ENCODE measurements at regions not wholly inside any gene's neighbourhood (a gene's known extent, or its start where the extent isn't known, plus 50 kb on each side); places are given as distances from the start of the nearest gene placed in this dataset.
A peak's percentile ranks its signal among the peaks of the same experiment; 100 is the strongest.

DNA sequence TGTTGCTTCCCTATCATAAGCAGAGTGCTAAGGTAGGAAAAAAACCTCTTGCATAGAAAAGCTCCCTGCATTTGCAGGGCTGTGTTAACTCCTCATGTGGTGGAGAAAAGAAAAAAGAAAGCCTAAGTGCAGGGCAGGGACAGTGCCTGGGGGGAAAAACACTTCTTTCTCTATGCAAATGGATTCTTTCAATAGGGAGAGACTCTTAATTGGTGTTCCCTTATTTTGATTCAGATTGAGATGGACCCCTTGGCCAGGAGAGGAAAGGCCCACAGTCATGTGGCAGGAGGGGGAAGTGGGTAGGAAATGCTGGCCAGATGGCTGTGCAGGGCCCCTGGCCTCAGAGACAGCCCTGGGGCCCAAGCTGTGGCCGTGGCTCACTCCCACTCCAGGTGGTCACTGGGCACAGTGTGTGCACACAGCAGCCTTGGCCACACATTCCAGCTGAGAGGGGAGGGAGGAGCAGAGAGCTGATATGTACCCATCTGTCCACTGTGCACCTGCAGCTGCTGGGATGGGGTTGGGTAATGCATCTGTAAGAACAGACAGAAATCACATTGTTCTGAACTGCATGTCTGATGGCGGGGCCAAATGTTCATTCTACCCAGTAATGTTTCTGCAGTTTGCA is 410.4 kb downstream of the DSC3 start:
- peaks cover 3% of the 10 kb centered on the region for H3K27me3 Mint-ChIP-seq (ENCODE audit: low read depth)
- DNase-seq (ENCODE audit: low spot score): peak; percentile 41
- no peaks in the 10 kb centered on the region for H3K36me3 Mint-ChIP-seq (ENCODE audit: low read depth)
- H3K27ac Mint-ChIP-seq (ENCODE audit: unreplicated experiment): no peak overlapping the region
- H3K9me3 Mint-ChIP-seq (ENCODE audit: low read depth): peaks cover 7% of the 10 kb centered on the region
- no peaks in the 10 kb centered on the region for H3K4me1 Mint-ChIP-seq (ENCODE audit: low read depth)
- no peak overlapping the region for H3K4me3 Mint-ChIP-seq (ENCODE audit: unreplicated experiment)
- no peak for TF ChIP-seq CTCF (IDR thresholded peaks at IDR 0.05)

- Mint-ChIP-seq H3K27ac (ENCODE audit: unreplicated experiment) (no peak overlapping the region), H3K9me3 (ENCODE audit: low read depth) (no peaks in the 10 kb centered on the region)
These were observed 416.6 kb downstream of the DSC3 start for GRCh38 chr18:30625961-30626360.

DNA sequence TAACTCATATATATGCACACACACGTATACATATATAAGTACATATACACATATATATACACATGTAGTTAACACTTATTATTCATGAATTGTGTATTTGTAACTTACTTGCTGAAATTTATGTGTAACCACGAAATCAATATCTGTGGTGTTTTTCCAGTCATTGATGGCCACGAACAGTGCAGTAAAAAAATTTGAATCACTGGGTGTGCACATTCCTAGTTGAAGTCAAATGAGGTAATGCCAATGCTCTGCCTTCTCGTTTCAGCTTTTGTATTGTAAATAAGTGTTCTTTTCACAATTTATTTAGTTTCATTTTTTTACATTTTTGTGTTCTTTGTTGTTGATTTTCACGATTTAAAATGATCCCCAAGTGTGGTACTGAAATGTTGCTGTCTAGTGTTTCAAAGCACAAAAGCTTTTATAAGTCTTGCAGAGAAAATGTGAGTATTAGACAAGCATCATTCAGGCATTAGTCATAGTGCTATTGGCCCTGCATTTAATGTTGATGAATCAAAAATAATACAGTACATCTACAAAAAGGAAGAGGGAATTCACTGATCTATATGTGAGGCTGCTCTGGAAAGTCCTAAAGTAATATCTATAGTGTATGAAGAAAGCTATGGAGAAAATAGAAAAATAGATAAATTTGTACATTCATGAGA is 419.0 kb downstream of the DSC3 start:
- Mint-ChIP-seq H3K4me1 (ENCODE audit: low read depth) (peaks cover 11% of the 10 kb centered on the region), H3K4me3 (ENCODE audit: unreplicated experiment) (no peak overlapping the region), H3K36me3 (ENCODE audit: low read depth) (no peaks in the 10 kb centered on the region), H3K9me3 (ENCODE audit: low read depth) (no peaks in the 10 kb centered on the region), H3K27ac (ENCODE audit: unreplicated experiment) (no peak overlapping the region), H3K27me3 (ENCODE audit: low read depth) (peaks cover 2% of the 10 kb centered on the region)
- TF ChIP-seq CTCF (IDR thresholded peaks at IDR 0.05): no peak
- DNase-seq (ENCODE audit: low spot score): no peak

More at GRCh38 chr18:30625961-30626360, 416.6 kb downstream of the DSC3 start:
- TF ChIP-seq CTCF (IDR thresholded peaks at IDR 0.05): no peak
- Mint-ChIP-seq H3K36me3 (ENCODE audit: low read depth) (no peaks in the 10 kb centered on the region), H3K4me3 (ENCODE audit: unreplicated experiment) (no peak overlapping the region), H3K27me3 (ENCODE audit: low read depth) (peaks cover 2% of the 10 kb centered on the region), H3K4me1 (ENCODE audit: low read depth) (peaks cover 11% of the 10 kb centered on the region)
- no peak for DNase-seq (ENCODE audit: low spot score)

GRCh38 chr18:30622635-30623034 is 419.9 kb downstream of the DSC3 start:
- TF ChIP-seq CTCF (IDR thresholded peaks at IDR 0.05): no peak
- DNase-seq (ENCODE audit: low spot score): no peak
- Mint-ChIP-seq H3K27me3 (ENCODE audit: low read depth) (peaks cover 2% of the 10 kb centered on the region), H3K4me3 (ENCODE audit: unreplicated experiment) (no peak overlapping the region), H3K9me3 (ENCODE audit: low read depth) (no peaks in the 10 kb centered on the region), H3K27ac (ENCODE audit: unreplicated experiment) (no peak overlapping the region), H3K4me1 (ENCODE audit: low read depth) (peaks cover 11% of the 10 kb centered on the region), H3K36me3 (ENCODE audit: low read depth) (no peaks in the 10 kb centered on the region)

- no peaks in the 10 kb centered on the region for H3K9me3 Mint-ChIP-seq (ENCODE audit: low read depth)
- peaks cover 2% of the 10 kb centered on the region for H3K27me3 Mint-ChIP-seq (ENCODE audit: low read depth)
- peaks cover 11% of the 10 kb centered on the region for H3K4me1 Mint-ChIP-seq (ENCODE audit: low read depth)
- H3K4me3 Mint-ChIP-seq (ENCODE audit: unreplicated experiment): no peak overlapping the region
- H3K36me3 Mint-ChIP-seq (ENCODE audit: low read depth): no peaks in the 10 kb centered on the region
- no peak for TF ChIP-seq CTCF (IDR thresholded peaks at IDR 0.05)
- H3K27ac Mint-ChIP-seq (ENCODE audit: unreplicated experiment): no peak overlapping the region
- DNase-seq (ENCODE audit: low spot score): no peak
These were observed 420.4 kb downstream of the DSC3 start for GRCh38 chr18:30622104-30622503.
